DMS53 treated with DMSO at 0.1 percent for 48 hours (cell line): ENCODE measurements at regions not wholly inside any gene's neighbourhood (a gene's known extent, or its start where the extent isn't known, plus 50 kb on each side); places are given as distances from the start of the nearest gene placed in this dataset.
"Not testable (repeated sequence)": the region's sequence is repeated elsewhere in the genome, so short reads cannot be mapped to it uniquely, and the experiment has no call there.

Experiments
- DNase-seq: peaks from one replicate; lab custom pipeline; 2025; ENCODE audit not compliant: unreplicated experiment; lab: John Stamatoyannopoulos, UW

DNA sequence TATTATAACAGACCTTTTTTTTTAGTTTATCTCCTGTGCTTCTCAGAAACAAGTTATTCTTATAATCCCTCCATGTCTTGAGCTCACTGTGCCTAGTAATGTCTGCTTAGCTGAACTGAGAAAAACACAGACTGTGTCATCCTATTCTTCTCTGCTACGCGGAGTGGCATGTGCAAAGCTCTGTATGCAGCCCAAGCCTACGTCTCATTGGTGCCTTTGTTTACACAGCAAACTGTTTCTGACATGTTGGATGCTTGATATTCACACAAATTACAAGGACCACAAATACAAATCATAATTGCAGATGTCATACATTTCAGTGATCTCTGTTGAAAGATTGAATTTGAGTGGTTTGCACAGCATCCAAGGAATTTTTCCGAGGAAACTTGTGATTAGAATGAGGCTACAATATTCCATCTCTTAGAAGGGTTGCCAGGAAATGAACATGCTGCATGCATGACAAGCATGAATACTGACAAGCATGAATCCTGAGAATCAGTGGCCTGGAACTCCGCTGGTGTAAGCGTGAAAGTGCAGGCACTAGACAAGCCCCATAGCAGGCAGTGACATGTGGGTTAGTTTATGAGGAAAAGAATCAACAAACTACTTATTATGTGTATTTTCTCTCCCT, 128.4 kb upstream of the SGK1 start:
- no peak for DNase-seq

DNA sequence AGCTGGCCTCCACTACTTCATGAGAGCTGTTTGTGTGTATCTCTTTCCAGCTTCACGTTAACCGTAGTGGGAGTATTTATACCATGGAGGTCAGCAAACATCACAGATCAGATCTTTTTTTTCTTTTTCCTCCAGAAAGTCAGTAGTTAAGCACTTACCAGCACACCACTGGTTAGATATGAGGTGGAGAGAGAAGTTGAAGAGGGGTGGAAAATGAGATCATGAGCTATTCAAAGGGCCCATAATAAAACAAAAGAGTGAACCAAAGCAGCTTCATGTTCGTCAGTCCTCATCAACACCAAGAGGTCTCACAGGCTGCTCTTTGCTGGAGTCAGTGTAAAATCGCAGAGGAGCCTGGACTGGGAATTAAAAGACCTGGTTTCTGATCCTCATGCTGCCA, 125.1 kb upstream of the SGK1 start:
- DNase-seq, result no peak

DNA sequence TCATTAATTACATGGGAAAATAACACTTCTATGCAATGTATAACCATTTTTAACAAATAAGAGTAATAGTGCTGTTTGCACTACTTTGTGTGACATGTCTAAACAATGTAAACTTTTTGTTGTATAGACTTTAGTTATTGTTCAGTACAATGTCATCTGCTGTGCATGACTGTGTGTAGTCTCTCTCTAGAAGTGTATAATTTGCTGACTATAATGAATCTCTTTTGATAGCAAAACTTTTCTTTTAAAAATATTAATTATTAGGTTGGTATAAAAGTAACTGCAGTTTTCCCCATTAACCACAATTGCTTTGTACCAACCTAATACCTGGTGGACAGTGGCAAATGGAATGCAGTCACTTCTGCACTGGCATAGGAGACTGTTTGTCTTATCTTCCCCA, 124.2 kb upstream of the SGK1 start:
- no peak for DNase-seq

DNA sequence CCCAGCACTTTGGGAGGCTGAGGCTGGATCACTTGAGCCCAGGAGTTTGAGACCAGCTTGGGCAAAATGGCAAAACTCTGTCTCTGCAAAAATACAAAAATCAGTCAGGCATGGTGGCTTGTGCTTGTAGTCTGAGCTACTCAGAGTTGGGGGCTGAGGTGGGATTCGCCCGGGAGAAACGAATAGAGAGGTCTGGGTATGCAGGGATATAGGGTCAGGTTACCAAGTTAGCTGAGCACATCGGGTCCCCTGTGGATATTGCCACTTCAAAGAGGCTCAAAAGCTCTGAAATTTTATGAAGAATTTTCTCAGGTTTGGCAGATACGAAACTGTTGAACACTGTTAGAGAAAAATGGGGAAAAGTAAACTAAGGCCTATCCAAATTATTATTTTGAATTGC, 120.9 kb upstream of the SGK1 start:
- no peak for DNase-seq

DNA sequence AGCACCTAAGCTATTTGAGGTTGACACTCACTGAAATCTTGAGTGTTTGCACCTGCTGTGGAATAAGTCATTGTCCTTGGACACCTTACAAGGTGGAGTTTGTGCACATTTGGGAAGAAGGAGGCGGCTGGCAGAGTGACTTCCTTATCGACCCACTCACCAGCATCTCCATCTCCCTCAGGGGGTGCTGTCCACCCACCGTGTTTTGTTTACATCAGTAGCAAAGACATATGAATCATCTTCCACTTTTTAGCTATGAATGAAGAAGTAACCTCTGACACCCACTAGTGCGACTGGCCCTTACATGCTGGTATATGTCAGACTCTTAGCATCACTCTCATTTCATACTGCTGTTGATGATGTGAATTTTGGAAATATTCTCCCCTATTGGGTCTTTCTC, 119.5 kb upstream of the SGK1 start:
- DNase-seq, result no peak

DNA sequence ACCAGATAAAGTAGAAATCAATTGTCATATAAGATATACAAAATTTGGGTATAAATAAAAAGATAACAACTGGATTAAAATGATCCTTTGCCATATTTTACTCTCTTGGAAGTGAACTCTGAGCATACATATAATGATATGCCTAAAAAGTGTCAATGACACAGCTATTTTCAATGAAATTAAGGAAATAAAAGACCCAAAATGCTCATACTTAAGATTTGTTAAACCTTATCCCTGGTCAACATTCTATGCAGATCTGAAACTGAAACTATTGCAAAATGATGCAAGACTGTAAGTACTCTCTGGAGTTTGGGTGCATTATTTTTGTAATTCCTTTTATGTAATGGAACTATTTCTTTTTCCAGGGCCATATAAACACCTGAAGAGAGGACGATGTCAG, 119.0 kb upstream of the SGK1 start:
- no peak for DNase-seq

DNA sequence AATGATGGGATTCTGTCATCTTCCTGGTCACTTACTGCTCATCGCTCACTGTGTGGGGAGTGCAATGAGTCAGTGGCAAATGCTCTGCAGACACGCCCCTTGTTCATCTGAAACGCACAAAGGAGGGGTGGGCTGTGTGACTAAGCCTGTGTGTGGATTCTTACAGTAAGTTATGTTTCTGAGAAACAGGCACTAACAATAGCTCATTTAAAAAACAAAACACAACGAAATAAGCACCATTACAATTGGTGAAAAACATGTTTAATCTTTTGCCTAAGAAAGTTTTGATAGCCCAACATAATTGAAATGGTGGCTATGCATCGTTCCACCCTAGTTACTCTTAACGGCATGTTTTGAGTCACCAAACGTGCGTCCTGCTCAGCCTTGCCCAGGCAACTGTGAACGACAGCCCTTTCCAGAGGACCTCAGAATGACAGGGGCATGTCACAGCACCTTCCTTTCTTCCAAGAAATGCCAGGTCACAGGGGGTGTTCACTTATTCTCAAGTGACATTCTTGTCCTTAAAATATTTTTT, 118.4 kb upstream of the SGK1 start:
- no peak for DNase-seq

DNA sequence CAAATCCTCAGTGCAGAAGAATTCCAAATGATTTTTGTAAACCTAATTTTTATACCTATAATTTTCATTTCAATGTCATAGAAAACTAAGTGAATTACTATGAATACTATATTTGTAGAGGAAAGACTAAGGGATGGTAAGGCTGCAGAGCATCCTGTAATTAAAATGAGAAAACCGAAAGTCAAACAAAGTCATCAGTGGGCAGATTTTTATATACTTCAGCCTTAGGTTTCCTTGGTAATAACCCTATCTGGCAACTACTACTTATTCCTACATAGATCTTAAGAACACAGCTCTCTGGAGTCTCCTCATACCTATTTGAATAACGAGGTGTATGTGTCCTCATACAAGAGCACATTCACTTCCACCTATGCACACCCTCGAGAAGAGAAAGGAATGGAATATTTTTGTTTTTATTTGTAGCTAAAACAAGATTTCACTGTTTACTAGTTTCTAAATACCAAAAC, 117.9 kb upstream of the SGK1 start:
- DNase-seq, result no peak

DNA sequence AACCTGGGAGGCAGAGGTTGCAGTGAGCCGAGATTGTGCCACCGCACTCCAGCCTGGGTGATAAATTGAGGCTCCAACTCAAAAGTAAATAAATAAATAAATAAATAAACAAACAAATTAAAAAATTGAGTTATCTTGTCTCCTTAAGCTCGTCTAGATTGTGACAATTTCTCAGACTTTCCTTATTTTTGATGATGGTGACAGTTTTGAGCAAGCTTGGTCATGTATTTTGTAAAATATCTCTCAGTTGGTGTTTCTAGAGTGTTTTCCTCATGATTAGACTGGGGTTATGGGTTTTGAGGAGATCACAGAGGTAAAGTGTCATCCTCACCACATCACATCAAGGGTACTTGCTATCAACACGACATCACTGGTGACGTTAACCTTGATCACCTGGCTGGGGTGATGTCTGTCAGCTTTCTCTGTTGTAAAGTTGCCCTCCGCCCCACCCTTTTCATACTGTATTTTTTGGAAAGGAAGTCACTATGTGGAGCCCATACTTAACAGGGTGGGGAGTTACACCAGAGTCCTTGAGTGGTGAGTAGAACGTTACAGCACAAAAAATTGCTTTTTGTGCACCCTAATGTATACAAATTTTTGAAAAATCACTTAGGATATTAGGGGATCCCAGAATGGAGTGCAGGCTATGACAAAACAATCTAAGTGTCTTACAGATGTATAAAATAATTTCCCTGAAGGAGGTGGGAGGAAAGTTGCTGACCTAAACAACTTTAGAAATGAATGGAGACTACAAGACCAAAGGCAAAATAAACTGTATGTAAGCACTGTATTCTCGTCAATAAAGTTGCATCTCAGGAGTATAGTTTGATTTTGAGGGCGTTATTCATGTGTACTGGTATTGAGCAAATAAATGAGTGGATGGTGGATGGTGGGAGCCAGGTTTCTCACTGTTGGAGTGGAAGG, 116.4 kb upstream of the SGK1 start:
- DNase-seq, result no peak

DNA sequence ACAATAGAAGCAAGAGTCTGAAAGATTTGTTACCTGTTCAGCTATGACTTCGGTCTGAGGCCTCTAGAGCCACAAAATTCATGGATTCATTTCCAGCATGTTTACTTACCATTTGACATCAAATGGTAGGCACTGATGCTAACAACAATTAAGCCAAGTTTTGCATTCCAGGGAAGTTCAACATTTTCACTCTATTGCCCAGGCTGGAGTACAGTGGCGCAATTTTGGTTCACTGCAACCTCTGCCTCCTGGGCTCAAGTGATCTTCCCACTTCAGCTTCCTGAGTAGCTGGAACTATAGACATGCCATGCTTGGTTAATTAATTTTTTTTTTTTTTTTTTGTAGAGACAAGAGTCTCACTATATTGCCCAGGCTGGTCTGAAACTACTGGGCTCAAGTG, 114.1 kb upstream of the SGK1 start:
- DNase-seq, result no peak

DNA sequence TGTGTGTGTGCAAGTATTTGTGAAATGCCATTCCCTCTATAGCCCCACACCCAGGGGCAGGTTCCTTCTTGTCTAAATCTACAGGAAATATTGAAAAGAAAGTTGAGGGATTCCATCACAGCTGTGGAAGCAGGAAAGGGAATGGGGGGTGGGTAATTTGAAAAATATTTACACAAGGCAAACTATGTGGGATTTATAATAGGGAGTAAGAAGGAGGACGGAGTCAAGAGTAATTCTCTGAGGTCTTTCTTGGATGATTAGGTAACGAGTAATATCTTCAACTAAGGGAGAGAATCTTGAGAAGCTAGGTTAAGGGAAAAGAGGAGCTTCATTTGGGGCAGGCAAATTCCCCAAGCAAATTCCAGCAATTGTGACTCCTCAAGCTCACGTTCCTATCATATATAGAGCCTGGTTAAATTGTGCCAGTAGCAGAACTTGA, 113.5 kb upstream of the SGK1 start:
- DNase-seq, result no peak

DNA sequence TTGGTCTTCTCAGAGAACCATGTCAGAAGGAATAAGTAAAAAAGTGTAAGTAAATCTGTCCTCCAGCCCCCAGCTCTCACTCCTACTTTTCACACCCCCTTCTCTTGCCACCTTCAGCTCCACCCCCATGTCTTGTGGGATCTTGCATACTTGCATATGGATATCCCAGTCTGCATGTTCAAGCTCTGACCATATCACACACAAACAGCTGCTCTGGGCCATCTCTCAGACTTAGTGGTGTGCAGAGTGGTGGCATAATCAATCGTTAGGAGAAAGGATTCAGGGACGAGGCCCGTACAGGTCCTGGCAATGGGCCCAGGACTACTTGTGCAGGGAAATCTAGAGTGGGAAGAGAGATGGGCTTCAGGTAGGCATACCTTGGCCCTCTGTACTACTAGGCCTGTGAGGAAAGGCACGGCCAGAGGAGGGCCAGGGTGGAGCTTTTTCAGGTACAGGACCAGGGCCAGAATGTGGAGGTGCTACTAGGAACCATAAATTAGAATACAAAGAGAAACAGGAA, 112.0 kb upstream of the SGK1 start:
- DNase-seq, result no peak

DNA sequence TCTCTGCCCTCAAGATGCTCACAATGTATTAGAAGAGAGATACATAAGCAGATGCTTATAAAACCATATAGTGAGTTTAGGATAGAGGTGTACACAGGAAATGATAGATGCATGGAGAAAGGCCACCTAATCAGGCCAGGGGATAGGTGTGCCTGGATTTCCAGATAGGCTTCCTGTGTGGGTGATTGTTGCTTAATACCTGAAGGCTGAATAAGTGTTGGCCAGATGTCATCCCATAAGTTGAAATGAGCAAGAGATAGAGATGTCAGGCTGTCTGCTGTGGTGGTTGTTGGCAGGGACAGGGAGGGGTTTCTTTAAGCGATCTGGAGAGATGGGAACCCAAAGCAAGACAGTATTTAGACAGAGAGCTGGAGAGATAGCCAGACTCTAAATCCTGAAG, 109.8 kb upstream of the SGK1 start:
- DNase-seq, result no peak

DNA sequence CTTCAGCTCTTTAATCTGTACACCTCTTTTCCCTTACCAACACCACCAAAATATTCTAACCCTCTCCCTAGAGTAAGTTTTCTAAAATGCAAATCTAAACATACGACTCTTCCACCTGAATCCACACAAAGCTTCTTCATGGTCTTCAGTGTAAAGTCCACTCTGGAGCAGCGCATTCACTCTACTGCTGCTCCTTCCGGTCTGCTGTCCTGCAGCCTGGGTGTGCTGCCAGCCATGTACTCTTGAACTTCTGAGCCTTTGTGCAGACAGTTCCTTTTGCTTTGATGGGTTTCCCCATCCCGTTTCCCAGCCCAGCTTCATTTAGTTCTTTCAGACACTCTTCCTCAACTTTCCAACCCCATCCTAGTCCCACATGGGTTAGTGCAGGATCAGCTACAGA, 108.7 kb upstream of the SGK1 start:
- no peak for DNase-seq

DNA sequence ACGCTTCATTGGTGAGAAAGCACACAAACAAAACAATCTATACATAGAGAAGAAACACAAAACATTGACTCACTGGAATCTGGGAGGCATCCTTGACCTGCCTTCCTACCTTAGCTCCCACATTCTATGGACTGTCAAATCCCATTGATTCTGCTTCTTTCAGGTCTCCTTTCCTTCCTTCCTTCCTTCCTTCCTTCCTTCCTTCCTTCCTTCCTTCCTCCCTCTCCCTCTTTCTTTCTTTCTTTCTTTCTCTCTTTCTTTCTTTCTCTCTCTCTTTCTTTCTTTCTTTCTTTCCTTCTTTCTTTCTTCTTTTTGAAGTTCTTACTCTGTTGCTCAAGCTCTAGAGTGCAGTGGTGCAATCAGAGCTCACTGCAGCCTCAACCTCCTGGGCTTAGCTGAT, 108.0 kb upstream of the SGK1 start:
- not testable (repeated sequence) for DNase-seq

DNA sequence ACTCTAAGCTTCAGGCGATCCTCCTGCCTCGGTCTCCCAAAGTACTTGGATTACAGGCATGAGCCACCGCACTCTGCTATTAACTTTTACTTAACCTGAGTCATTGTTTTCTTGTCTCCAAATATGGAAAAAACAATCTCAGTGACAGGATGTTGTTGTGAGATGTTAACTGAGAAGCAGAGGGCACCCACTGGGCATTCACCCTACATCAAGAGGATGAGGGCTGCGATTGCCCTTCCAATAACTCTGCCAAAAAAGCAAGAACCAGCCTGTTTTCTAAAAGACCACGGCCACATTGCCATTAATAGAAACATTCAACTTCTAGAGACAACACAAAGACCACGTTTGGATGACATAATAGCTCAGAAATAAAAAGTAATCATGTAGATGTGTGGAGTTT, 107.6 kb upstream of the SGK1 start:
- DNase-seq, result no peak

DNA sequence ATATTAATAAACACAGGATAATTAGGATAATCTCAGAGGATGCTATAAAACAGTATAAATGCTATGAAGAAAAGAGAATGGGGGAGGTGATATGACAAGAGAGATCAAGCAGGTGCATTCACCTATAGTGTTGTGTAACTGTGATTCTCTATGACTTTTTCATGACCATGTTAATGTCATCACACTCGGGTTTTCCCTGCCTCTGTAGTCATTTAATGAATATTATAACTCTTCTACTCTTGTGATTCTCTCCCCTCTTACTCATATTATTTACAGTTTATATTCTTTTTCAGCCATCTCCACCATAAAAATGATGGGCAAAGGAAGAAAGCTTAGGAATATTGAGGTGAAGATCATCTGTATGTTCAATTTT, 106.9 kb upstream of the SGK1 start:
- no peak for DNase-seq

DNA sequence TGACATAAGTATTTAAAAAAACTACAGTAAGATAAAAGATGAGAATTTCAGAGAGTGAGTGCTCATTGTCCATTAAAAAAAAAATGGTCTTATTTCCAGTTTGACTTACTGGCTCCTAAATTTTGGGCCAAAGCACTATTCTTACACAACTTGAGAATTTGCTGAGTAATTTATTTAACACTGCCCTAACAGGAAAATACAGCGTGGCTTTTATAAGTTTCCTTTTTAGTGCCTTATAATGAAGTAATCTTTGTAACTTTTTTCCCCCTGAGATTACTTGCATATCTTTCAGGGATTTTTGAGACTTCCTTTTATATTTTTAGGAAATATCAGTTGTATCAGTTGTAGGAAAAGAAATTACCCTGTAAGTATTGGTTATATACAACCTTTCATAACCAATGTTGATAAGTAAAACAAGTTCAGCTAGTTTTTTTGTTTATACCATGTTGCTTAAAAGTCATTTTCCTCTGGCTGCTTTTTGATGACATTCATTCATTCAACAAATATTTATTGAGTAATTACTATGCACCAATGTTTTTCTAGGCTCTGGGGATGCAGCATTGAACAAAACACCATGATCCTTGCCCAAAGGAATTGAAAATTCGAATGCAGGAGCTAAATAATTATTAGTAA, 106.4 kb upstream of the SGK1 start:
- DNase-seq, result no peak

DNA sequence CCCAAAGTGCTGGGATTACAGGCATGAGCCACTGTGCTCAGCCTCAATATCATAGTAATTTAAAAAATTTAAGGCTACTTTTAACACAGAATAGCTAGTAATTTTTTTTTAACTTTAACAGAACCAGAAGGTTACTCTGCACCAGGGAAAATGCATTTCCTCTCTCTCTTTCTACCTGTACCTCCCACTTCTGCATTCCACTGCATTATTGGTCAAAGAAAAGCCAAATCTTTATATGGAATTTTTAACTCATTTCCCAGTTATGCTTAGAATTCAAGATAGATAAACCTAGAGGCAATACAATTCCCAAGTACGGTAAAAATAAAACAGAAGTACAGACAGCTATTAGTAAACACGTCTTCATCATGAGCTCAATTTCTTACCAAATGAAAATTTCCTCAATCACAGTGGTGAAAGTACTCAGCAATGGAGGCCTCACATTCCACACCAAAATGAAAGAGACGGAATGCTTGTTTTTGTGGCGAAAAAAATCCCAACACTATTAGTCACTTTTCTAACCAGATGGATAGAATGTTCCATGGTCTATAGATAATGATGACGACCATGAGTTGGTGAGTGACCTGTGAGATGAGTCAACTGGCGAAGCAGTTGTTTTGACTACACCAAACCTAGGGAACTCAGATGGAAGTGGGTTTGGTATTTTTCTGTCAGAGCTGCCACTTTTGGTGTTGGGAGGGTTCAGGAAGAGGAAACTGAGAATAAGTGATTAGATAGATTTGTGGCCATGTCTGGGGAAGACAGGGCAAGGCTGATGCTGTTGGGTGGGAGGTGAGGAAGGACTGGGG, 104.7 kb upstream of the SGK1 start:
- no peak for DNase-seq

DNA sequence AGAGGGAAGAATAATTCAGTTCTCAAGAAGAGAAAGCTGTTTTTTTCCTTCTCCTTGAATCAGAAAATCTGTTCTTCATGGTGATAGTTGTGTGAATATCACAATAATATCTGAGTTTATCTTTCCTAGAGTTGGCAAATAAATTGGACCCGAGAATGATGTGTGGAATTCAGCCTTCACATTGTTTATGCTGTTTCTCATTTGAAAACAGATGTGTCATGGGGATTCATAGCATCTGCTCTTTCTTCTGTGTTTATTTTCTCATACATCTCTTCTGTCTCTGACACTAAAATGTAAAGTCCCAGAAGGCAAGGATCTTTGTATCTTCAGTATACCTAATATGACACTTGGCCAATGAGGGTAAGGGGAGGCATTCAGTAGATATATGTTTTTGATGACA, 103.6 kb upstream of the SGK1 start:
- DNase-seq, result no peak
